Muscle layer of colon (tissue), 2 donors: ENCODE measurements at regions not wholly inside any gene's neighbourhood (a gene's known extent, or its start where the extent isn't known, plus 50 kb on each side); places are given as distances from the start of the nearest gene placed in this dataset.

Source experiments
- H3K27ac ChIP-seq: one replicate; pipeline ENCODE4 v1.7.0; 2013; ENCODE audit warnings: low read depth, mild to moderate bottlenecking, low read length, moderate library complexity
- H3K27me3 ChIP-seq, 2 donors: one replicate each; pipeline ENCODE4 v1.7.0; 2013; ENCODE audit warnings: low read length in 2 of 2, mild to moderate bottlenecking in 2 of 2; ENCODE audit not compliant: insufficient read depth in 2 of 2, control insufficient read depth in 1 of 2
- H3K36me3 ChIP-seq: one replicate; pipeline ENCODE4 v1.7.0; 2013; ENCODE audit warnings: mild to moderate bottlenecking, low read length; ENCODE audit not compliant: insufficient read depth
- H3K4me1 ChIP-seq: one replicate; pipeline ENCODE4 v1.7.0; 2013; ENCODE audit warnings: mild to moderate bottlenecking, low read length; ENCODE audit not compliant: insufficient read depth
- H3K4me3 ChIP-seq, 2 donors: one replicate each; pipeline ENCODE4 v1.7.0; 2013; ENCODE audit warnings: low read length in 2 of 2, low read depth in 1 of 2, mild to moderate bottlenecking in 1 of 2, moderate library complexity in 1 of 2
- H3K9ac ChIP-seq: one replicate; pipeline ENCODE4 v1.7.0; 2013; ENCODE audit warnings: low read length
- H3K9me3 ChIP-seq: one replicate; pipeline ENCODE4 v1.7.0; 2013; ENCODE audit warnings: mild to moderate bottlenecking, low read length
- donor health status: abdominal sarcoma.
- donor health status: Adenocarcinoma of cecum.

GRCh38 chr17:33381201-33381600 lies 88.1 kb upstream of the ASIC2 start:
- no peak overlapping the region for H3K4me3 ChIP-seq
- no peaks in the 10 kb centered on the region for H3K4me1 ChIP-seq
- H3K27ac ChIP-seq = no peak overlapping the region
- no peaks in the 10 kb centered on the region for H3K36me3 ChIP-seq
- H3K9ac ChIP-seq = no peak overlapping the region
- H3K9me3 ChIP-seq = no peaks in the 10 kb centered on the region
- H3K27me3 ChIP-seq = no peaks in the 10 kb centered on the region

- Histone ChIP-seq H3K4me1 (no peaks in the 10 kb centered on the region), H3K27ac (no peak overlapping the region), H3K4me3 (no peak overlapping the region), H3K9ac (no peak overlapping the region), H3K9me3 (no peaks in the 10 kb centered on the region), H3K36me3 (no peaks in the 10 kb centered on the region), H3K27me3 (no peaks in the 10 kb centered on the region)
Observed at GRCh38 chr17:33383488-33384023, 90.5 kb upstream of the ASIC2 start.

DNA sequence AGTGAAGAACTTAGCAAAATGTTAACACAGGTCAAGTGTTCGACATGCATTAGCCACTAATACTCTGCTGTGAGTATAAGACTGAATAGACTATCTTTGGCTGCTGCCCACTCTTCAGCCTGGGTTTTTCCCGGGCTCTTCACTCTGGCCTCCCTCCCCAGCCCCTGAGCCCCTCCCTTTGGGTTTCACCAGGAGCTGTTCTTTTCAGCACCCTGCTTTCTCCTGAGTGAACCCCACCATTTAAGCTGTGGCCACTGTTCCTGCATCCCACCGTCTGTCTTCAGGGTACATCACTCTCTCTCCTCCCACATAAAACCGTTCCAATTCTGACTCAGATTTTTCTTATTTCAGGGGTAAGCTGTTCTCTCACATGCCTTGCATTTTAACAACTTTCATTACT lies 92.0 kb upstream of the ASIC2 start:
- no peaks in the 10 kb centered on the region for H3K36me3 ChIP-seq
- H3K9me3 ChIP-seq = no peaks in the 10 kb centered on the region
- no peaks in the 10 kb centered on the region for H3K27me3 ChIP-seq
- H3K4me3 ChIP-seq = no peak overlapping the region
- no peak overlapping the region for H3K9ac ChIP-seq
- H3K4me1 ChIP-seq = no peaks in the 10 kb centered on the region
- H3K27ac ChIP-seq = no peak overlapping the region

DNA sequence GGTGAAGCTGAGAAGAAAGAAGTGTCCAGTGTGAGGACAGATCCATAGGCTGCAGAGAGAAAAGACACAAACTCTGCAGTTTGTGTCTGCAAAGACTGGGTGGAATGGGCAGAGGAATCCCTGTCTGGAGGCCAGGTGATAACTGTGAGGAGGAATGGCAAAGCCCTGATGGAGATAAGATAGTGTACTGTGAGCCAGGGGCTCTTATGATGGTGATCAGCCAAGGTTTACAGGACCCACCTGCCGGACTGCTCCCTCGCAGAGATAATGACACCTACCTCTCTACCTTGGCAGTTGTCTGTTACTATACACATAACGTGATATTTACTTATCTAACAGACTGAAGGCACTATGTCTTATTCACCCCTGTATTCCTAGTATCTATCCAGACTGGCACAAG lies 92.6 kb upstream of the ASIC2 start:
- no peak overlapping the region for H3K4me3 ChIP-seq
- H3K27ac ChIP-seq = no peak overlapping the region
- no peaks in the 10 kb centered on the region for H3K4me1 ChIP-seq
- H3K27me3 ChIP-seq = no peaks in the 10 kb centered on the region
- no peak overlapping the region for H3K9ac ChIP-seq
- no peaks in the 10 kb centered on the region for H3K36me3 ChIP-seq
- H3K9me3 ChIP-seq = no peaks in the 10 kb centered on the region

GRCh38 chr17:33387406-33387805 lies 94.3 kb upstream of the ASIC2 start:
- Histone ChIP-seq H3K27me3 (no peaks in the 10 kb centered on the region), H3K4me1 (no peaks in the 10 kb centered on the region), H3K36me3 (no peaks in the 10 kb centered on the region), H3K9me3 (no peaks in the 10 kb centered on the region), H3K4me3 (no peak overlapping the region), H3K9ac (no peak overlapping the region), H3K27ac (no peak overlapping the region)

GRCh38 chr17:33389504-33390135 lies 96.5 kb upstream of the ASIC2 start:
- Histone ChIP-seq H3K9ac (no peak overlapping the region), H3K36me3 (no peaks in the 10 kb centered on the region), H3K9me3 (no peaks in the 10 kb centered on the region), H3K27ac (no peak overlapping the region), H3K4me1 (no peaks in the 10 kb centered on the region), H3K27me3 (no peaks in the 10 kb centered on the region), H3K4me3 (no peak overlapping the region)

GRCh38 chr17:33390479-33391176 lies 97.5 kb upstream of the ASIC2 start:
- no peak overlapping the region for H3K27ac ChIP-seq
- no peaks in the 10 kb centered on the region for H3K36me3 ChIP-seq
- H3K9ac ChIP-seq = no peak overlapping the region
- H3K9me3 ChIP-seq = no peaks in the 10 kb centered on the region
- H3K4me1 ChIP-seq = no peaks in the 10 kb centered on the region
- no peak overlapping the region for H3K4me3 ChIP-seq
- no peaks in the 10 kb centered on the region for H3K27me3 ChIP-seq

DNA sequence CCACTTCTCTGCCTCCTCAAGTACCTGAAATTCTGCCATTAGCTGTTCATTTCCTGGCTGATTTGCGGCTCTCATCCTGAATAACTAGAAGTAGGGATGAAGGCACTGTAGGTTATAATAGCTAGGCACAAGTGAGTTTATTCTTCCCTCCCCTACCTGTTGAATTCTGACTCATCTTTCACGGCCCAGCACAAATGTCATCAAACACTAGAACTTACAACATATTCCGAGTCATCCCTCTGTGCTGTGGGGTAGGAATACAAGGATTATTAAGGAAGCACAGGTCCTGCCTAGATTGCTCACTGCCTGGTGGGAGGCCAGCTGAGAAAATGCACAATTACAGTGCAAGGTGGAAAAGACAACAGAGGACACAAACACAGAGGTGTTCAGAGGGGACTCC lies 103.7 kb upstream of the ASIC2 start:
- Histone ChIP-seq H3K9me3 (no peaks in the 10 kb centered on the region), H3K27me3 (no peaks in the 10 kb centered on the region), H3K36me3 (no peaks in the 10 kb centered on the region), H3K27ac (no peak overlapping the region), H3K4me3 (no peak overlapping the region), H3K4me1 (no peaks in the 10 kb centered on the region), H3K9ac (no peak overlapping the region)

DNA sequence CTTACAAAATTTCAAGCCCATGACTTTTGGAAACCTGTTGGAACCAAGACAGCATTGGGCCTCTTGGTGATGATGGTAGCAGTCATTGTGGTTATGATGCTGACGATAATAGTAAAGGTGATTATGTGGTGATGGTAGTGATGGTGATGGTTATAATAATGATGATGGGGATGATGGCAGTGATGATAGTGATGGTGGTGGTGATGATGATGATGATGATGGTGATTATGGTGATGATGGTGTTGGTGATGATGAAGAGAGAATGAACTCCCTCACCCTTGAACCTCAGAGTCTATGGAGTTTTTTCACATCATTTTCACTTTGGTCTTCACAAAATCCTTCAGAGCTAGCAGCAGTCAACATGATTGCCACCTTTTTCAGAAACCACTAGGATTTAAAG lies 105.3 kb upstream of the ASIC2 start:
- H3K27me3 ChIP-seq = no peaks in the 10 kb centered on the region
- no peaks in the 10 kb centered on the region for H3K4me1 ChIP-seq
- no peaks in the 10 kb centered on the region for H3K36me3 ChIP-seq
- no peak overlapping the region for H3K4me3 ChIP-seq
- no peaks in the 10 kb centered on the region for H3K9me3 ChIP-seq
- no peak overlapping the region for H3K27ac ChIP-seq
- H3K9ac ChIP-seq = no peak overlapping the region

GRCh38 chr17:33401249-33401648 lies 108.2 kb upstream of the ASIC2 start:
- Histone ChIP-seq H3K9me3 (no peaks in the 10 kb centered on the region), H3K4me1 (no peaks in the 10 kb centered on the region), H3K36me3 (no peaks in the 10 kb centered on the region), H3K27me3 (no peaks in the 10 kb centered on the region), H3K27ac (no peak overlapping the region), H3K4me3 (no peak overlapping the region), H3K9ac (no peak overlapping the region)

- H3K9ac ChIP-seq = no peak overlapping the region
- no peaks in the 10 kb centered on the region for H3K4me1 ChIP-seq
- H3K27me3 ChIP-seq = no peaks in the 10 kb centered on the region
- H3K36me3 ChIP-seq = no peaks in the 10 kb centered on the region
- no peaks in the 10 kb centered on the region for H3K9me3 ChIP-seq
- no peak overlapping the region for H3K4me3 ChIP-seq
- no peak overlapping the region for H3K27ac ChIP-seq
Observed at GRCh38 chr17:33403194-33403593, 110.1 kb upstream of the ASIC2 start.
